H1 (cell line): ENCODE measurements at regions not wholly inside any gene's neighbourhood (a gene's known extent, or its start where the extent isn't known, plus 50 kb on each side); places are given as distances from the start of the nearest gene placed in this dataset.

Experiments used
- CTCF ChIA-PET: fragments of 300-600 bp; sonication (Branson Sonifier 250); formaldehyde crosslinking; loops from one replicate; lab custom pipeline; 2021; ENCODE audit not compliant: partially characterized antibody; lab: Charles Lee
- POLR2A ChIA-PET: fragments of 300-600 bp; sonication (Branson Sonifier 250); formaldehyde crosslinking; loops from one replicate; lab custom pipeline; 2021; ENCODE audit warnings: inconsistent platforms; ENCODE audit not compliant: partially characterized antibody; lab: Charles Lee
- DNase-seq, 2 experiments: peaks; one replicate each; pipeline versions ENCODE4 v3.0.0 to v3.0.0-alpha.2; 2010 to 2022; ENCODE audit warnings: low spot score in 2 of 2, low read depth in 1 of 2, mixed read lengths in 1 of 2
- FAIRE-seq: peaks from 2 replicates; lab custom pipeline; 2011; peaks lifted over from hg19 to GRCh38; lab: Jason Lieb, UNC
- H2AFZ ChIP-seq: 2 replicates; pipeline ENCODE4 v1.8.1; 2012; ENCODE audit warnings: low read length, inconsistent platforms
- H2AK5ac ChIP-seq: 2 replicates; pipeline ENCODE4 v1.6.1; 2013; ENCODE audit warnings: low read depth, low read length
- H2BK120ac ChIP-seq: replicated peaks from 2 replicates; pipeline ENCODE3; 2013; ENCODE audit warnings: low read depth, low read length, inconsistent platforms
- H2BK12ac ChIP-seq: 2 replicates; pipeline ENCODE4 v1.6.1; 2013; ENCODE audit warnings: low read depth, low read length
- H2BK15ac ChIP-seq: 2 replicates; pipeline ENCODE4 v1.6.1; 2013; ENCODE audit warnings: low read length
- H2BK20ac ChIP-seq: 2 replicates; pipeline ENCODE4 v1.6.1; 2013; ENCODE audit warnings: low read length
- H2BK5ac ChIP-seq: 2 replicates; pipeline ENCODE4 v1.6.1; 2013; ENCODE audit warnings: low read depth, low read length
- H3K14ac ChIP-seq: 2 replicates; pipeline ENCODE4 v1.6.1; 2013; ENCODE audit warnings: inconsistent platforms; ENCODE audit not compliant: insufficient read length
- H3K18ac ChIP-seq: 2 replicates; pipeline ENCODE4 v1.6.1; 2013; ENCODE audit warnings: low read length; ENCODE audit errors: extremely low read depth
- H3K23ac ChIP-seq: 2 replicates; pipeline ENCODE4 v1.6.1; 2013; ENCODE audit warnings: inconsistent platforms; ENCODE audit not compliant: insufficient read length
- H3K23me2 ChIP-seq: 2 replicates; pipeline ENCODE4 v1.6.1; 2013; ENCODE audit warnings: low read depth, low read length
- H3K27ac ChIP-seq: 2 replicates; pipeline ENCODE4 v1.6.1; 2011; ENCODE audit warnings: low read depth, low read length, inconsistent platforms
- H3K27me3 ChIP-seq, 4 experiments: replicated peaks in 1 of 4; 1 replicate in 1 of 4; 2 replicates in 3 of 4; pipeline versions ENCODE4 v1.6.1 to v1.8.1; 2011 to 2013; ENCODE audit warnings: low read length in 3 of 4, mild to moderate bottlenecking in 3 of 4, inconsistent platforms in 2 of 4, mixed read lengths in 2 of 4, moderate library complexity in 1 of 4; ENCODE audit not compliant: control insufficient read depth in 3 of 4, insufficient read depth in 3 of 4; ENCODE audit errors: extremely low read depth in 1 of 4
- H3K36me3 ChIP-seq, 4 experiments: 2 replicates each; pipeline versions ENCODE4 v1.6.1 to v1.8.1; 2011 to 2013; ENCODE audit warnings: mild to moderate bottlenecking in 4 of 4, low read length in 3 of 4, moderate library complexity in 2 of 4, control low read depth in 1 of 4, inconsistent platforms in 1 of 4; ENCODE audit not compliant: insufficient read depth in 4 of 4, control insufficient read depth in 2 of 4
- H3K4ac ChIP-seq: replicated peaks from 2 replicates; pipeline ENCODE3; 2013; ENCODE audit warnings: low read length, low read depth, mixed read lengths, inconsistent platforms; ENCODE audit not compliant: insufficient read length
- H3K4me1 ChIP-seq, 4 experiments: replicated peaks in 1 of 4; 1 replicate in 1 of 4; 2 replicates in 3 of 4; pipeline versions ENCODE4 v1.6.1 to v1.8.1; 2011 to 2013; ENCODE audit warnings: low read length in 3 of 4, inconsistent platforms in 2 of 4, mixed read lengths in 1 of 4; ENCODE audit not compliant: insufficient read depth in 4 of 4, control insufficient read depth in 3 of 4
- H3K4me2 ChIP-seq, 2 experiments: 2 replicates each; pipeline versions ENCODE4 v1.6.1 to v1.8.1; 2011 to 2013; ENCODE audit warnings: low read depth in 2 of 2, low read length in 2 of 2, control low read depth in 1 of 2, inconsistent platforms in 1 of 2, mild to moderate bottlenecking in 1 of 2; ENCODE audit not compliant: insufficient read depth in 1 of 2
- H3K4me3 ChIP-seq, 4 experiments: fragments of 200-600, 300-600 bp in 1 of 4; sonication (generic), shearing (Covaris generic), sonication (Bioruptor Twin) in 1 of 4; 2 replicates each; pipeline versions ENCODE4 v1.5.1 to v1.8.1; 2011 to 2016; ENCODE audit warnings: low read length in 4 of 4, low read depth in 3 of 4, control low read depth in 2 of 4, inconsistent platforms in 2 of 4, mild to moderate bottlenecking in 2 of 4, mixed read lengths in 1 of 4, moderate library complexity in 1 of 4; ENCODE audit not compliant: insufficient read depth in 2 of 4; ENCODE audit errors: extremely low read depth in 1 of 4
- H3K56ac ChIP-seq: replicated peaks from 2 replicates; pipeline ENCODE3; 2013; ENCODE audit warnings: low read depth, mild to moderate bottlenecking, mixed read lengths, low read length, inconsistent platforms; ENCODE audit not compliant: insufficient read length
- H3K79me1 ChIP-seq: 2 replicates; pipeline ENCODE4 v1.6.1; 2013; ENCODE audit warnings: low read depth, low read length, control low read depth
- H3K79me2 ChIP-seq, 2 experiments: 2 replicates each; pipeline versions ENCODE4 v1.6.1 to v1.8.1; 2012 to 2013; ENCODE audit warnings: low read length in 2 of 2, mild to moderate bottlenecking in 2 of 2, inconsistent platforms in 1 of 2; ENCODE audit not compliant: insufficient read depth in 2 of 2, control insufficient read depth in 1 of 2
- H3K9ac ChIP-seq, 4 experiments: replicated peaks in 1 of 4; 1 replicate in 1 of 4; 2 replicates in 3 of 4; pipeline versions ENCODE4 v1.6.1 to v1.8.1; 2011 to 2013; ENCODE audit warnings: low read depth in 3 of 4, low read length in 3 of 4, control low read depth in 2 of 4, mild to moderate bottlenecking in 2 of 4, moderate library complexity in 2 of 4, inconsistent platforms in 1 of 4; ENCODE audit errors: extremely low read depth in 1 of 4
- H3K9me3 ChIP-seq, 2 experiments: 2 replicates each; pipeline versions ENCODE4 v1.6.1 to v1.8.1; 2012 to 2013; ENCODE audit warnings: mild to moderate bottlenecking in 2 of 2, moderate library complexity in 2 of 2, control low read depth in 1 of 2, inconsistent platforms in 1 of 2, low read depth in 1 of 2, low read length in 1 of 2, mixed read lengths in 1 of 2; ENCODE audit not compliant: insufficient read depth in 2 of 2
- H4K20me1 ChIP-seq, 2 experiments: replicated peaks in 1 of 2; 2 replicates each; pipeline versions ENCODE3 to v1.8.1; 2011 to 2013; ENCODE audit warnings: inconsistent platforms in 2 of 2, low read length in 2 of 2, mild to moderate bottlenecking in 1 of 2; ENCODE audit not compliant: insufficient read depth in 2 of 2, control insufficient read depth in 1 of 2
- H4K5ac ChIP-seq: 2 replicates; pipeline ENCODE4 v1.6.1; 2013; ENCODE audit warnings: low read length, low read depth, mixed read lengths, inconsistent platforms; ENCODE audit not compliant: insufficient read length
- H4K8ac ChIP-seq: 2 replicates; pipeline ENCODE4 v1.8.0; 2013; ENCODE audit warnings: mild to moderate bottlenecking, moderate library complexity, low read length, inconsistent platforms; ENCODE audit not compliant: insufficient read depth; ENCODE audit errors: extremely low read depth
- H4K91ac ChIP-seq: replicated peaks from 2 replicates; pipeline ENCODE3; 2013; ENCODE audit warnings: low read length, mixed read lengths, inconsistent platforms; ENCODE audit not compliant: insufficient read length
- CREB1 ChIP-seq: IDR thresholded peaks from 2 replicates; pipeline ENCODE4 v1.6.1; 2012; ENCODE audit warnings: inconsistent platforms
- WGBS, 2 experiments: shearing (Covaris generic) in 1 of 2; methylation state at CpG; one replicate each; pipeline versions ENCODE4 v1.1.6 to v1.1.7; 2013 to 2015; ENCODE audit warnings: low lambda C conversion rate in 2 of 2, mixed read lengths in 2 of 2, inconsistent platforms in 1 of 2, low coverage in 1 of 2, missing lambda C conversion rate in 1 of 2; ENCODE audit not compliant: insufficient replicate concordance in 2 of 2, insufficient coverage in 1 of 2, insufficient read length in 1 of 2; ENCODE audit errors: extremely low coverage in 1 of 2, missing lambda C conversion rate in 1 of 2; 5-methylcytosine and 5-hydroxymethylcytosine counted together
- TF ChIP-seq, protein P1 (sequence below): IDR thresholded peaks from 2 replicates; pipeline ENCODE4 v1.6.1; 2012; ENCODE audit warnings: inconsistent platforms

DNA sequence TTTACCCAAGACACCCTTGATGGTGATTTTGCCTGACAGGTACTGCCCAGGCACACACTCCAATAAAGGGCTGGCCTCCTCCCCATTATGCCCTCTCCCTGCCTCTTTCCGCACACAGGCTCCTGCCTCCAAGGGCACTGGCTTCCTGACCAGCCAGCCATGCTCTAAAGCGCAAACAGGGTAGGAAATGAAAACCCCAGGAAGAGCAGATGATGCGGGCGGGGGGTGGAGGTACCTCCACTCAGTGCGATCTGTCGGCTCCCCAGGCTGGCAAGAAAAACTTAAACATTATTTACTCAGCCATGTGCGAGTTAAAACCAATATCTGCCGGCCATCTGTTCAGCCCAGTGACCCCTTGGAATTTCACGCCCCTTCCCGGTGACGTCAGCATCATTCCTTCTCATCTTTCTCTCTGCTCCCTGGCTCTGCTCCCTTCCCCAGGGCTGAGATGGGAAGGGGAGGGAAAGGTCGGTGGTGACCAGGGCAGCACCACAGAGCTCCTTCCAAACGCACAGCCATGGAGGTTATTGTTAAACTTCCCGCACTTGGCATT lies 262.5 kb downstream of the CBLN1 start:
- Histone ChIP-seq H4K8ac (no peak overlapping the region), H3K4me3 (no peak overlapping the region), H3K56ac (no peak overlapping the region), H2BK120ac (no peak overlapping the region), H3K4me1 (peaks cover 9 to 38% (median 23%) of the 10 kb centered on the region in 4 experiments), H2BK15ac (no peak overlapping the region), H2AFZ (no peak overlapping the region), H3K79me2 (no peaks in the 10 kb centered on the region), H2BK20ac (no peak overlapping the region), H2BK12ac (no peak overlapping the region), H4K5ac (no peak overlapping the region), H3K36me3 (no peaks in the 10 kb centered on the region), H3K4ac (no peak overlapping the region), H3K23ac (no peak overlapping the region), H3K27ac (no peak overlapping the region), H3K79me1 (no peaks in the 10 kb centered on the region), H3K14ac (no peak overlapping the region), H4K91ac (no peak overlapping the region), H4K20me1 (peaks cover 0 to 6% of the 10 kb centered on the region in 2 experiments), H3K9ac (no peak overlapping the region), H3K23me2 (peaks cover 7% of the 10 kb centered on the region), H2AK5ac (no peak overlapping the region; the same call in 1 of the 2 replicates), H3K4me2 (no peak overlapping the region; a peak in 1 of 4 replicates), H3K18ac (peak overlapping the region; percentile 21; the same call in 1 of the 2 replicates), H3K27me3 (peaks cover 0 to 2% (median 0%) of the 10 kb centered on the region in 4 experiments; a peak in 2 of 7 replicates), H3K9me3 (no peaks in the 10 kb centered on the region), H2BK5ac (no peak overlapping the region)
- 68% methylated on average over 14 of the region's 14 CpGs; no CpG with 5 or more reads in 1 of the 2 experiments for WGBS, 2 experiments
- ChIA-PET CTCF (no interaction called here), POLR2A (interaction anchor here (1.3 kb wide), 1 partner anchor 9 kb away, joined by 3 read pairs; no protein-coding TSS in a partner anchor)
- DNase-seq (peak in 1 of 2 experiments; percentile 51), FAIRE-seq (no peak)
- peak; percentile 29; the same call in 1 of the 2 replicates for TF ChIP-seq CREB1
- TF ChIP-seq, protein P1, sequence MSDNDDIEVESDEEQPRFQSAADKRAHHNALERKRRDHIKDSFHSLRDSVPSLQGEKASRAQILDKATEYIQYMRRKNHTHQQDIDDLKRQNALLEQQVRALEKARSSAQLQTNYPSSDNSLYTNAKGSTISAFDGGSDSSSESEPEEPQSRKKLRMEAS: no peak
